ENCODE measurements at regions not wholly inside any gene's neighbourhood (a gene's known extent, or its start where the extent isn't known, plus 50 kb on each side); places are given as distances from the start of the nearest gene placed in this dataset.

DNA sequence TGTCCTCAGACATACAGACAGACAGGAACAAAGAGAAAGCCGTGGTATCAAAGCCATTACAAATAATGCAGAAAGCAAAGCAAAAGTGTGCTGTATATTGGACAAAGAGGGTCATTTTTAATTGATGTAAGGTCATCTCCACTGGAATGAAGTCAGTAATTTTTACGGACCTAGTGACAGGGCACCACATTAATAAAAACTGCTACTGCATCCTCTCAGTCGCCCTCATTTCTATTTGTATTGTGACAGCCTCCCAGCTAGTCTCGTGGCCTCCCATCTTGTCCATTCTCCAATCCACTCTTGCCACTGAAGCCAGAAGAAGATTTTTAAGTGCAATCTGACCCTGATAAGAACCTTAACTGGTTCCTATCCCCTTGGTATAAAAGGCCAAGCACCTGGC lies 132.4 kb downstream of the NUAK1 start:
- H3K4me1 Mint-ChIP-seq, result no peaks in the 10 kb centered on the region
- no peak overlapping the region for H3K27ac Mint-ChIP-seq
- peaks cover 0 to 4% (median 0%) of the 10 kb centered on the region in 5 donors for H3K9me3 Mint-ChIP-seq
- no peak overlapping the region for H3K27ac ChIP-seq (ENCODE audit: low read depth, low read length)
- DNase-seq, result no peak
- no peaks in the 10 kb centered on the region for H3K36me3 Mint-ChIP-seq
- H3K4me1 ChIP-seq (ENCODE audit: insufficient read depth, low read length), result no peaks in the 10 kb centered on the region
- H3K9me3 ChIP-seq (ENCODE audit: low read length), result no peaks in the 10 kb centered on the region
- H3K27me3 Mint-ChIP-seq, result peaks cover 5 to 7% of the 10 kb centered on the region in 2 donors
- no peaks in the 10 kb centered on the region for H3K36me3 ChIP-seq (ENCODE audit: insufficient read depth, low read length)
- ChIA-PET CTCF (no interaction called here), POLR2A (no interaction called here)
- no peaks in the 10 kb centered on the region for H3K27me3 ChIP-seq (ENCODE audit: insufficient read depth, low read length, poor library complexity, severe bottlenecking)
- H3K4me3 Mint-ChIP-seq, result no peak overlapping the region
- no peak overlapping the region for H3K4me3 ChIP-seq (ENCODE audit: low read length)

DNA sequence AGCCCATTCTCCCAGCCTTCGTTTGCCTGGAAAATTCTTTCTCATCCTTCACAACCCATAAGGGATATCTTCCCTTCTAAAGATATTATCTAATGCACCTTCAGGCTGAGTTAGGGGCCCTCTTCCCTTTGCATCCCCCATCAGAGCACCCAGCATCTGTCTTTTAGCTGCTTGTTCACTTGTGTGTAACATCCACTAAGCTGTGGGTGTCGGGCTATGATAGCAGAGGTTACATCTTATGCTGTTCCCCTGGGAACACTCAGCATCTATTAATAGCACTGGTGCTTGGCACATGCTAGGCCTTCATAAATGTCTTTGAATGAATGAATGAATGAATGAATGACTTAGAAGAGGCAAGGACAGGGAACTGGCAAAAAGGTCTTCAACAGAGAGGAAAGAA lies 131.8 kb downstream of the NUAK1 start:
- ChIA-PET POLR2A (no interaction called here), CTCF (no interaction called here)
- H3K36me3 Mint-ChIP-seq, result no peaks in the 10 kb centered on the region
- peaks cover 0 to 7% of the 10 kb centered on the region in 2 donors for H3K27me3 Mint-ChIP-seq
- H3K4me3 Mint-ChIP-seq, result no peak overlapping the region
- H3K4me3 ChIP-seq (ENCODE audit: low read length), result no peak overlapping the region
- no peaks in the 10 kb centered on the region for H3K4me1 ChIP-seq (ENCODE audit: insufficient read depth, low read length)
- DNase-seq, result no peak
- H3K27me3 ChIP-seq (ENCODE audit: insufficient read depth, low read length, poor library complexity, severe bottlenecking), result no peaks in the 10 kb centered on the region
- H3K27ac Mint-ChIP-seq, result no peak overlapping the region
- H3K9me3 ChIP-seq (ENCODE audit: low read length), result no peaks in the 10 kb centered on the region
- no peaks in the 10 kb centered on the region for H3K36me3 ChIP-seq (ENCODE audit: insufficient read depth, low read length)
- no peak overlapping the region for H3K27ac ChIP-seq (ENCODE audit: low read depth, low read length)
- H3K9me3 Mint-ChIP-seq, result peaks cover 0 to 4% (median 0%) of the 10 kb centered on the region in 5 donors
- H3K4me1 Mint-ChIP-seq, result no peaks in the 10 kb centered on the region

DNA sequence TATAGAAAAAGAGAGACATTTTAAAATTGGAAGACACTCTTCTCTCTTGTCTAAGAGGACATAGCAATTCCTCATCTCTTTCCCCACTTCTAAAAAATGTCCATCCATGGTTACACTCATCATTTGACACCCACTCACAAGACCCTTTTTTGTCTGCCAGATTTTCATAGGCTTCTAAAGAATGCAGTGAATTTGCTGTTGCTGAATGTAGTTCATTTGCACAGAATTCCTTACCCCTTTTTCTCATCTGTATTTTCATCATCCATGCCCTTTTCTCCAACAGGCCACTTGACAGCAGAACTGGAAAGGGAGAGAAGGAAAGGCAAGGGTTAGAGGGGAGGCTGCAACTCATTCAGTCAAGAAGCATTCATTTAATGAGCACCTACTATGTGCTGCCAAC lies 128.0 kb downstream of the NUAK1 start:
- no peaks in the 10 kb centered on the region for H3K36me3 ChIP-seq (ENCODE audit: insufficient read depth, low read length)
- Mint-ChIP-seq H3K27me3 (peaks cover 8 to 9% of the 10 kb centered on the region in 2 donors), H3K36me3 (no peaks in the 10 kb centered on the region), H3K4me1 (no peaks in the 10 kb centered on the region), H3K27ac (no peak overlapping the region), H3K9me3 (peaks cover 0 to 6% (median 0%) of the 10 kb centered on the region in 5 donors), H3K4me3 (no peak overlapping the region)
- no peak overlapping the region for H3K27ac ChIP-seq (ENCODE audit: low read depth, low read length)
- ChIA-PET POLR2A (no interaction called here), CTCF (no interaction called here)
- H3K27me3 ChIP-seq (ENCODE audit: insufficient read depth, low read length, poor library complexity, severe bottlenecking), result no peaks in the 10 kb centered on the region
- H3K4me3 ChIP-seq (ENCODE audit: low read length), result no peak overlapping the region
- H3K4me1 ChIP-seq (ENCODE audit: insufficient read depth, low read length), result no peaks in the 10 kb centered on the region
- DNase-seq, result no peak
- no peaks in the 10 kb centered on the region for H3K9me3 ChIP-seq (ENCODE audit: low read length)
